ENCODE measurements at regions not wholly inside any gene's neighbourhood (a gene's known extent, or its start where the extent isn't known, plus 50 kb on each side); places are given as distances from the start of the nearest gene placed in this dataset.

DNA sequence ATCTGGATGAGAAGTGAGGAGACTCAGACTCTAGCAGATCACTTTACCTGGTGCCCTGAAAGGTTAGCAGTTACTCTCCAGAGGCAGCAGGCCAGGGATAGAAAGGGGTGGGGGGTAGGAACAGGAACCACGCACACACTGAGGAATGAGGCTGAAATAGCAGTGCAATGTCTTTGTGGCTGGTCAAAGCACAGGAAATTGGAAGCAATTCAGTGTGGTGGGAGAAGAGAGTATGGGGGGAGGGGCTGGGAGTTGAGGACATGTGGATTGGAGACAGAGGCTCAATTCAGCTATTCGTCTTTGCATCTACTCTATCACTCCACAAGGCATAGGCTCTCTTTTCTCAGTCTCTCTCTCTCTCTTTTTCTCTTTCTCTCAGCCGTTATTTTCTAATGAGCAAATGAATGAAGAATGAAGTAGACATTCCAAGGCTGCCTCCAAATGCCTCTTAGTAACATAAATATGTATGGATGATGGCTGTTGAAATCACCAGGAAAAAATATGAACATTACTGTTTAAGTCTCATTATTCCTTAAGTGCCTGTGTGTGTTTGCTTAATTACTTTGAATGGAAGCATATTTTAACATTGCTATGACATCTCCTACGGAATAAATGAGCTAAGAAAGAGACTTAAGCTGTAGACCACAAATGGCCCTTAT lies 979.4 kb downstream of the TSN start:
- ATAC-seq (no peak), DNase-seq (ENCODE audit: extremely low read depth in 1 of 4, low spot score in 3 of 4) (no peak), FAIRE-seq (no peak)
- WGBS (ENCODE audit: insufficient coverage, low coverage, missing lambda C conversion rate), result 2% methylated on average over 4 of the region's 4 CpGs
- CTCF ChIA-PET (ENCODE audit: low intra/inter-chr PET ratio), result no interaction called here
- in situ Hi-C loops (cut with MboI) (no loop called here), intact Hi-C loops (cut with micrococcal nuclease) (no loop called here)
- H3K27me3 ChIP-seq (ENCODE audit: control insufficient read depth in 2 of 2, insufficient read depth in 2 of 2, low read length in 2 of 2), result no peaks in the 10 kb centered on the region
- no peaks in the 10 kb centered on the region for H4K20me1 ChIP-seq (replicated peaks; ENCODE audit: control insufficient read depth, insufficient read depth, low read length)
- no peak overlapping the region for H3K9ac ChIP-seq (ENCODE audit: insufficient read depth in 1 of 2, low read depth in 2 of 2, low read length in 2 of 2)
- no peak overlapping the region for H3K27ac ChIP-seq (ENCODE audit: extremely low read depth, low read depth, low read length)
- H3K4me1 ChIP-seq (replicated peaks in 1 of 2; ENCODE audit: control insufficient read depth in 2 of 2, insufficient read depth in 2 of 2, low read length in 2 of 2), result no peaks in the 10 kb centered on the region
- no peak overlapping the region for H2AFZ ChIP-seq (ENCODE audit: low read depth, low read length)
- BruUV-seq (replicated peaks), result no TSS peak
- no peak overlapping the region for H3K4me3 ChIP-seq
- TF ChIP-seq MEIS2 (IDR thresholded peaks at IDR 0.05; ENCODE audit: partially characterized antibody) (no peak), ZNF311 (CRISPR knock-in tag; IDR thresholded peaks at IDR 0.05) (no peak), FOXP4 (CRISPR knock-in tag; IDR thresholded peaks at IDR 0.05; ENCODE audit: borderline replicate concordance) (no peak)
- TF ChIP-seq, protein P1, sequence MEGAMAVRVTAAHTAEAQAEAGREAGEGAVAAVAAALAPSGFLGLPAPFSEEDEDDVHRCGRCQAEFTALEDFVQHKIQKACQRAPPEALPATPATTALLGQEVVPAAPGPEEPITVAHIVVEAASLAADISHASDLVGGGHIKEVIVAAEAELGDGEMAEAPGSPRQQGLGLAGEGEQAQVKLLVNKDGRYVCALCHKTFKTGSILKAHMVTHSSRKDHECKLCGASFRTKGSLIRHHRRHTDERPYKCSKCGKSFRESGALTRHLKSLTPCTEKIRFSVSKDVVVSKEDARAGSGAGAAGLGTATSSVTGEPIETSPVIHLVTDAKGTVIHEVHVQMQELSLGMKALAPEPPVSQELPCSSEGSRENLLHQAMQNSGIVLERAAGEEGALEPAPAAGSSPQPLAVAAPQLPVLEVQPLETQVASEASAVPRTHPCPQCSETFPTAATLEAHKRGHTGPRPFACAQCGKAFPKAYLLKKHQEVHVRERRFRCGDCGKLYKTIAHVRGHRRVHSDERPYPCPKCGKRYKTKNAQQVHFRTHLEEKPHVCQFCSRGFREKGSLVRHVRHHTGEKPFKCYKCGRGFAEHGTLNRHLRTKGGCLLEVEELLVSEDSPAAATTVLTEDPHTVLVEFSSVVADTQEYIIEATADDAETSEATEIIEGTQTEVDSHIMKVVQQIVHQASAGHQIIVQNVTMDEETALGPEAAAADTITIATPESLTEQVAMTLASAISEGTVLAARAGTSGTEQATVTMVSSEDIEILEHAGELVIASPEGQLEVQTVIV (CRISPR knock-in tag; IDR thresholded peaks at IDR 0.05; ENCODE audit: borderline replicate concordance), result no peak
- POLR2A ChIA-PET, result no interaction called here
- no peaks in the 10 kb centered on the region for H3K36me3 ChIP-seq (ENCODE audit: control insufficient read depth, insufficient read depth, low read length)
- no peaks in the 10 kb centered on the region for H3K9me3 ChIP-seq (replicated peaks; ENCODE audit: control insufficient read depth, insufficient read depth, low read depth, low read length)
- H3K79me2 ChIP-seq (ENCODE audit: control insufficient read depth, insufficient read depth, low read length), result no peaks in the 10 kb centered on the region
- H3K4me2 ChIP-seq (ENCODE audit: insufficient read depth, low read length), result no peak overlapping the region
- no peaks in the 10 kb centered on the region for H3K9me1 ChIP-seq (ENCODE audit: control insufficient read depth, insufficient read depth, low read length)
